ENCODE measurements at regions not wholly inside any gene's neighbourhood (a gene's known extent, or its start where the extent isn't known, plus 50 kb on each side); places are given as distances from the start of the nearest gene placed in this dataset.

- TF ChIP-seq ARNT (IDR thresholded peaks at IDR 0.05): no peak
- TF ChIP-seq FOXM1 (IDR thresholded peaks at IDR 0.05; ENCODE audit: borderline replicate concordance): no peak
- no peak for TF ChIP-seq SUZ12 (IDR thresholded peaks at IDR 0.05)
- no peak for TF ChIP-seq SP1 (IDR thresholded peaks at IDR 0.05)
- no peak for TF ChIP-seq FOXA1 (IDR thresholded peaks at IDR 0.05)
- no peak for TF ChIP-seq ZNF384 (IDR thresholded peaks at IDR 0.05)
- TF ChIP-seq ELF4 (IDR thresholded peaks at IDR 0.05): no peak
- TF ChIP-seq TARDBP (IDR thresholded peaks at IDR 0.05): no peak
- no peak for TF ChIP-seq HDGF (IDR thresholded peaks at IDR 0.05; ENCODE audit: borderline replicate concordance)
- TF ChIP-seq CTBP1 (IDR thresholded peaks at IDR 0.05; ENCODE audit: borderline replicate concordance): no peak
Observed at GRCh38 chr3:148253713-148254112, 444.0 kb upstream of the AGTR1 start.

All from HEK293T (cell line).